ENCODE measurements at regions not wholly inside any gene's neighbourhood (a gene's known extent, or its start where the extent isn't known, plus 50 kb on each side); places are given as distances from the start of the nearest gene placed in this dataset.

DNA sequence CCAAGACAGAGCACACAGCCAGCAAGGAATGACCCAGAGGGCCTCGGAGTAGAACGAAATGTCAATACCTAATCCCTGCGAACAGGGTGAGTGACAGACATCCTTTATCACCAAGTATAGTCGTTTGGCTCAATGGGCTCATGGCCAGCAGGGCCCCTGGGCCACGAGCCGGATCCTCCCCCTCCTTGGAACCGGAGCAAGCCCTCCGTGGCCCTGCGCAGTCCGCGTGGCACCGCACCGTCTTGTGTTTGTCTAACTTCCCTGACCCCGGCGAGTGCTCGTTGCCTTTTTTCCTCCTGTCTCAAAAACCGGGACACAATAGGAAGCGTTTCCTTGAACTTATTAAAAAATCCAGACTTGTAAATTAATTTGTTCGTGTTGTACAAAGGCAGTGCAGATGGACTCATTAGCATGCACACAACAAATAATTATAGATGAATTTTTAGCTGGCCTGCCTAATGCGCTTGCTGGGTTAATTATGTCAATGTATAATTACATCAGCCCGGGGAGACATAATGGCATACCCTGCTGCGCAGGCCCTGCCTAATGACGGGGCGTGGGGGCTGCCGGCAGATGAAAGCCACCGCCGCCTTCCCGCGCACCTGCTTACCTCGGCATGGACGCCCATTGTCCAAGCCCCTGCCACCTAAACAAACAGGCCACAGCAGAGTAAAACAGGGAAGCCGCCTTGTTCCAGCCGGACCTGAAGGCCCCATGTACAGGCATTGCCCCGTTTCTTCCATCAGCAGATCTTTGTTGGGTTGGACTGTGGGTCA is 81.6 kb downstream of the PHETA1 start:
- Histone ChIP-seq H3K9ac (ENCODE audit: low read depth in 1 of 2, low read length in 2 of 2) (no peak overlapping the region), H3K9me3 (ENCODE audit: control insufficient read depth in 4 of 4, low read length in 3 of 4) (no peaks in the 10 kb centered on the region), H3K36me3 (ENCODE audit: control insufficient read depth in 4 of 4, insufficient read depth in 3 of 4, low read depth in 1 of 4, low read length in 3 of 4) (peaks cover 7 to 39% (median 11%) of the 10 kb centered on the region in 4 donors), H3K27ac (ENCODE audit: low read depth in 1 of 2, low read length in 2 of 2) (no peak overlapping the region), H3K27me3 (ENCODE audit: control insufficient read depth in 4 of 4, insufficient read depth in 4 of 4, low read length in 3 of 4) (no peaks in the 10 kb centered on the region), H3K4me1 (ENCODE audit: control insufficient read depth in 4 of 4, insufficient read depth in 4 of 4, low read length in 3 of 4) (no peaks in the 10 kb centered on the region), H3K4me3 (ENCODE audit: low read depth in 1 of 3, low read length in 3 of 3) (no peak overlapping the region)
- WGBS = 89% methylated on average over 34 of the region's 34 CpGs
- DNase-seq (ENCODE audit: low spot score) = no peak
- TF ChIP-seq, protein P1, sequence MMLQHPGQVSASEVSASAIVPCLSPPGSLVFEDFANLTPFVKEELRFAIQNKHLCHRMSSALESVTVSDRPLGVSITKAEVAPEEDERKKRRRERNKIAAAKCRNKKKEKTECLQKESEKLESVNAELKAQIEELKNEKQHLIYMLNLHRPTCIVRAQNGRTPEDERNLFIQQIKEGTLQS (IDR thresholded peaks at IDR 0.05) = no peak
- TF ChIP-seq NR2F2 (IDR thresholded peaks at IDR 0.05) (no peak), REST (IDR thresholded peaks at IDR 0.05) (no peak), GABPA (IDR thresholded peaks at IDR 0.05 in 1 of 2, conservative IDR thresholded peaks at IDR 0.05 in 1 of 2) (no peak), RXRA (IDR thresholded peaks at IDR 0.05) (no peak), FOXA1 (IDR thresholded peaks at IDR 0.05) (no peak), HNF4G (IDR thresholded peaks at IDR 0.05) (no peak)

DNA sequence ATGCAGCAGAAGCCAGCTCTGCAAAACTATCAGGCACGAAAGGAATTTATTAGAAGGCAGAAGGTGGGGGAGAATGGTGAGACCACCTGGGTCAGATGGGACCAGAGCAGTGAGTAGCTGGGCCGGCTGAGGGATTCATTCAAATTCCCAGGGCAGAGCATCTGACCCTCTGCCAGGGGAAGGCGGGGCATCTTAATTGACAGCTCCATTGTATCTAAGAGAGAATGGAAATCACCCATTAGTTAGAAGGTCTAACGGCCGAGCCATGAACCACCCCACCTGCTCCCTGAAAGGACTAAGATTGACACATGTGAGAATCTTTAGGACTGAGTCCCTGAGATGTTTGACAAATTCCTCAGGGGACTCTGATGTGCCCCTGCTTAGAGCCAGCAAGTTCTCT is 83.7 kb downstream of the PHETA1 start:
- 85% methylated on average over 5 of the region's 5 CpGs for WGBS
- Histone ChIP-seq H3K36me3 (ENCODE audit: control insufficient read depth in 4 of 4, insufficient read depth in 3 of 4, low read depth in 1 of 4, low read length in 3 of 4) (peaks cover 0 to 38% (median 2%) of the 10 kb centered on the region in 4 donors), H3K4me3 (ENCODE audit: low read depth in 1 of 3, low read length in 3 of 3) (no peak overlapping the region), H3K27ac (ENCODE audit: low read depth in 1 of 2, low read length in 2 of 2) (no peak overlapping the region), H3K9me3 (ENCODE audit: control insufficient read depth in 4 of 4, low read length in 3 of 4) (no peaks in the 10 kb centered on the region), H3K27me3 (ENCODE audit: control insufficient read depth in 4 of 4, insufficient read depth in 4 of 4, low read length in 3 of 4) (no peaks in the 10 kb centered on the region), H3K4me1 (ENCODE audit: control insufficient read depth in 4 of 4, insufficient read depth in 4 of 4, low read length in 3 of 4) (no peaks in the 10 kb centered on the region), H3K9ac (ENCODE audit: low read depth in 1 of 2, low read length in 2 of 2) (no peak overlapping the region)
- DNase-seq (ENCODE audit: low spot score) = no peak
- TF ChIP-seq GABPA (IDR thresholded peaks at IDR 0.05 in 1 of 2, conservative IDR thresholded peaks at IDR 0.05 in 1 of 2) = no peak
- TF ChIP-seq, protein P1 (IDR thresholded peaks at IDR 0.05) = no peak
- TF ChIP-seq RXRA (IDR thresholded peaks at IDR 0.05) = no peak

GRCh38 chr12:111284709-111285108 is 84.2 kb downstream of the PHETA1 start:
- Histone ChIP-seq H3K27ac (ENCODE audit: low read depth in 1 of 2, low read length in 2 of 2) (no peak overlapping the region), H3K27me3 (ENCODE audit: control insufficient read depth in 4 of 4, insufficient read depth in 4 of 4, low read length in 3 of 4) (no peaks in the 10 kb centered on the region), H3K4me1 (ENCODE audit: control insufficient read depth in 4 of 4, insufficient read depth in 4 of 4, low read length in 3 of 4) (no peaks in the 10 kb centered on the region), H3K9me3 (ENCODE audit: control insufficient read depth in 4 of 4, low read length in 3 of 4) (no peaks in the 10 kb centered on the region), H3K4me3 (ENCODE audit: low read depth in 1 of 3, low read length in 3 of 3) (no peak overlapping the region), H3K9ac (ENCODE audit: low read depth in 1 of 2, low read length in 2 of 2) (no peak overlapping the region), H3K36me3 (ENCODE audit: control insufficient read depth in 4 of 4, insufficient read depth in 3 of 4, low read depth in 1 of 4, low read length in 3 of 4) (peaks cover 0 to 39% (median 2%) of the 10 kb centered on the region in 4 donors)
- DNase-seq (ENCODE audit: low spot score) = no peak
- WGBS = 77% methylated on average over 11 of the region's 11 CpGs
- TF ChIP-seq EGR1 (IDR thresholded peaks at IDR 0.05; ENCODE audit: low read depth in 2 of 2) (no peak), REST (IDR thresholded peaks at IDR 0.05) (no peak), RXRA (IDR thresholded peaks at IDR 0.05) (no peak)
